SK-N-SH treated with all-trans-retinoic acid at 6 μM for 48 hours (cell line): ENCODE measurements at regions not wholly inside any gene's neighbourhood (a gene's known extent, or its start where the extent isn't known, plus 50 kb on each side); places are given as distances from the start of the nearest gene placed in this dataset.

ENCODE experiments used
- ATAC-seq: fragments of 200-7000 bp; cut with Tn5 transposase; 3 replicates; pipeline ENCODE4 v1.9.1; 2020; ENCODE audit warnings: mild to moderate bottlenecking, moderate library complexity
- ARNTL ChIP-seq: fragments of 450-650 bp; formaldehyde crosslinking; IDR thresholded peaks from 2 replicates; pipeline ENCODE4 v1.5.0; 2020; ENCODE audit warnings: low read depth, mild to moderate bottlenecking, moderate library complexity, borderline replicate concordance
- BACH2 ChIP-seq: fragments of 250-450 bp; sonication (Bioruptor Pico); IDR thresholded peaks from 2 replicates; pipeline ENCODE4 v1.9.0; 2021; ENCODE audit warnings: mild to moderate bottlenecking, borderline replicate concordance
- CREB5 ChIP-seq: fragments of 250-450 bp; sonication (Bioruptor Pico); IDR thresholded peaks from 2 replicates; pipeline ENCODE4 v1.5.1; 2020; ENCODE audit warnings: low read depth, mild to moderate bottlenecking, moderate library complexity
- ESRRG ChIP-seq: fragments of 250-450 bp; sonication (Bioruptor Pico); IDR thresholded peaks from 2 replicates; pipeline ENCODE4 v1.6.1; 2021; ENCODE audit warnings: mild to moderate bottlenecking
- GLIS3 ChIP-seq: fragments of 250-450 bp; sonication (Bioruptor Pico); IDR thresholded peaks from 2 replicates; pipeline ENCODE4 v1.5.0; 2020; ENCODE audit warnings: mild to moderate bottlenecking, moderate library complexity
- ISL1 ChIP-seq: fragments of 250-450 bp; sonication (Bioruptor Pico); IDR thresholded peaks from 2 replicates; pipeline ENCODE4 v2.1.2; 2022; ENCODE audit warnings: mild to moderate bottlenecking, moderate library complexity
- OSR1 ChIP-seq: fragments of 250-450 bp; sonication (Bioruptor Pico); IDR thresholded peaks from 2 replicates; pipeline ENCODE4 v1.8.0; 2022; ENCODE audit warnings: moderate library complexity, mild to moderate bottlenecking, inconsistent platforms
- PATZ1 ChIP-seq: fragments of 250-450 bp; sonication (Bioruptor Pico); IDR thresholded peaks from 2 replicates; pipeline ENCODE4 v1.8.0; 2020; ENCODE audit warnings: mild to moderate bottlenecking, moderate library complexity, borderline replicate concordance
- POU6F1 ChIP-seq: fragments of 250-450 bp; sonication (Bioruptor Pico); IDR thresholded peaks from 2 replicates; pipeline ENCODE4 v1.8.0; 2021; ENCODE audit warnings: low read depth, mild to moderate bottlenecking, moderate library complexity, borderline replicate concordance
- PPARA ChIP-seq: fragments of 250-450 bp; sonication (Bioruptor Pico); IDR thresholded peaks from 2 replicates; pipeline ENCODE4 v1.5.0; 2020; ENCODE audit warnings: mild to moderate bottlenecking, borderline replicate concordance
- RARB ChIP-seq: fragments of 250-450 bp; sonication (Bioruptor Pico); IDR thresholded peaks from 2 replicates; pipeline ENCODE4 v1.8.0; 2021; ENCODE audit warnings: mild to moderate bottlenecking, moderate library complexity
- SNAI2 ChIP-seq: fragments of 250-450 bp; sonication (Bioruptor Pico); IDR thresholded peaks from 2 replicates; pipeline ENCODE4 v1.5.0; 2020; ENCODE audit warnings: mild to moderate bottlenecking, moderate library complexity
- TCF4 ChIP-seq: fragments of 250-450 bp; sonication (Bioruptor Pico); IDR thresholded peaks from 2 replicates; pipeline ENCODE4 v1.8.0; 2021; ENCODE audit warnings: mild to moderate bottlenecking, moderate library complexity, borderline replicate concordance
- TOX ChIP-seq: fragments of 250-450 bp; sonication (Bioruptor Pico); IDR thresholded peaks from 2 replicates; pipeline ENCODE4 v1.8.0; 2021; ENCODE audit warnings: mild to moderate bottlenecking, moderate library complexity, borderline replicate concordance
- TSHZ2 ChIP-seq: fragments of 250-450 bp; sonication (Bioruptor Pico); IDR thresholded peaks from 2 replicates; pipeline ENCODE4 v1.5.0; 2020; ENCODE audit warnings: mild to moderate bottlenecking, moderate library complexity
- ZC3H10 ChIP-seq: fragments of 250-450 bp; sonication (Bioruptor Pico); IDR thresholded peaks from 2 replicates; pipeline ENCODE4 v1.5.1; 2021; ENCODE audit warnings: mild to moderate bottlenecking, moderate library complexity
- ZFP3 ChIP-seq: fragments of 250-450 bp; sonication (Bioruptor Pico); IDR thresholded peaks from 2 replicates; pipeline ENCODE4 v1.5.0; 2020; ENCODE audit warnings: mild to moderate bottlenecking, moderate library complexity
- ZFP30 ChIP-seq: fragments of 450-650 bp; formaldehyde crosslinking; IDR thresholded peaks from 2 replicates; pipeline ENCODE4 v1.5.0; 2022; ENCODE audit warnings: mild to moderate bottlenecking, moderate library complexity
- ZNF565 ChIP-seq: fragments of 450-650 bp; formaldehyde crosslinking; conservative IDR thresholded peaks from 2 replicates; pipeline ENCODE4 v1.5.0; 2020; ENCODE audit warnings: low read depth, mild to moderate bottlenecking, moderate library complexity
- ZNF70 ChIP-seq: fragments of 450-650 bp; formaldehyde crosslinking; IDR thresholded peaks from 2 replicates; pipeline ENCODE4 v1.5.0; 2020; ENCODE audit warnings: mild to moderate bottlenecking, moderate library complexity
- ZNF8 ChIP-seq: fragments of 450-650 bp; formaldehyde crosslinking; IDR thresholded peaks from 2 replicates; pipeline ENCODE4 v1.5.0; 2020; ENCODE audit warnings: mild to moderate bottlenecking, moderate library complexity

GRCh38 chr1:67918067-67918466, 84.8 kb upstream of the GNG12 start:
- no peak for ATAC-seq
- TF ChIP-seq ZC3H10 (CRISPR knock-in tag), result no peak
- TF ChIP-seq CREB5 (CRISPR knock-in tag), result no peak
- no peak for TF ChIP-seq ZFP3 (CRISPR knock-in tag)
- no peak for TF ChIP-seq ZNF565 (CRISPR knock-in tag)
- no peak for TF ChIP-seq ISL1 (CRISPR knock-in tag)
- no peak for TF ChIP-seq RARB (CRISPR knock-in tag)
- no peak for TF ChIP-seq ZNF70 (CRISPR knock-in tag)

- TF ChIP-seq CREB5 (CRISPR knock-in tag) (no peak), PPARA (CRISPR knock-in tag) (no peak), TSHZ2 (CRISPR knock-in tag) (no peak), PATZ1 (CRISPR knock-in tag) (no peak), ARNTL (CRISPR knock-in tag) (no peak), TCF4 (CRISPR knock-in tag) (no peak), BACH2 (no peak), ZNF565 (CRISPR knock-in tag) (no peak), ESRRG (CRISPR knock-in tag) (no peak), TOX (CRISPR knock-in tag) (no peak), OSR1 (CRISPR knock-in tag) (no peak), ZNF8 (CRISPR knock-in tag) (no peak), GLIS3 (CRISPR knock-in tag) (no peak), POU6F1 (no peak), SNAI2 (CRISPR knock-in tag) (no peak), ZNF70 (CRISPR knock-in tag) (no peak), ZC3H10 (CRISPR knock-in tag) (no peak), ZFP3 (CRISPR knock-in tag) (no peak), RARB (CRISPR knock-in tag) (no peak), ZFP30 (CRISPR knock-in tag) (no peak)
- ATAC-seq, result no peak
Measured at GRCh38 chr1:67917006-67917405, 83.7 kb upstream of the GNG12 start.

- TF ChIP-seq POU6F1 (no peak), PPARA (CRISPR knock-in tag) (no peak), ZNF8 (CRISPR knock-in tag) (no peak), CREB5 (CRISPR knock-in tag) (no peak), PATZ1 (CRISPR knock-in tag) (no peak), ZFP3 (CRISPR knock-in tag) (no peak), ZNF565 (CRISPR knock-in tag) (no peak), ESRRG (CRISPR knock-in tag) (no peak), ZFP30 (CRISPR knock-in tag) (no peak)
- no peak for ATAC-seq
Measured at GRCh38 chr1:67916140-67916886, 83.0 kb upstream of the GNG12 start.
